HCT116 (cell line): ENCODE measurements at regions not wholly inside any gene's neighbourhood (a gene's known extent, or its start where the extent isn't known, plus 50 kb on each side); places are given as distances from the start of the nearest gene placed in this dataset.

Experiments used
- CTCF ChIP-seq, 3 experiments: fragments of 200-600 bp in 1 of 3; sonication (generic) in 1 of 3; IDR thresholded peaks in 2 of 3; conservative IDR thresholded peaks in 1 of 3; 2 replicates each; pipeline ENCODE4 v1.5.1; 2012 to 2017; ENCODE audit warnings: low read depth in 2 of 3, low read length in 2 of 3, antibody characterized with exemption in 1 of 3, borderline replicate concordance in 1 of 3, control low read depth in 1 of 3, mild to moderate bottlenecking in 1 of 3, mixed read lengths in 1 of 3, mixed run types in 1 of 3, moderate library complexity in 1 of 3; ENCODE audit not compliant: insufficient read depth in 1 of 3
- ELF1 ChIP-seq: IDR thresholded peaks from 2 replicates; pipeline ENCODE4 v1.6.1; 2012; ENCODE audit warnings: low read depth, borderline replicate concordance
- MAX ChIP-seq: IDR thresholded peaks from 2 replicates; pipeline ENCODE4 v1.6.1; 2012
- POLR2A ChIP-seq: IDR thresholded peaks from 2 replicates; pipeline ENCODE4 v1.7.0; 2011; ENCODE audit warnings: borderline replicate concordance; ENCODE audit not compliant: insufficient read depth, insufficient read length; ENCODE audit errors: extremely low read depth
- SIN3A ChIP-seq: IDR thresholded peaks from 2 replicates; pipeline ENCODE4 v1.6.1; 2012; ENCODE audit warnings: low read depth

- TF ChIP-seq CTCF (IDR thresholded peaks at IDR 0.05 in 2 of 3, conservative IDR thresholded peaks at IDR 0.05 in 1 of 3; ENCODE audit: borderline replicate concordance in 1 of 3, insufficient read depth in 1 of 3, low read depth in 2 of 3, low read length in 2 of 3) (no peak), POLR2A (no peak), MAX (no peak), ELF1 (no peak), SIN3A (no peak)
These were observed 508.7 kb upstream of the GRAMD2B start for GRCh38 chr5:125914471-125914870.
